HG03354 (cell line): ENCODE measurements at regions not wholly inside any gene's neighbourhood (a gene's known extent, or its start where the extent isn't known, plus 50 kb on each side); places are given as distances from the start of the nearest gene placed in this dataset.

Experiments used
- ATAC-seq: cut with Tn5 transposase; IDR thresholded peaks from one replicate; pipeline ENCODE4 v1.9.1; 2021; ENCODE audit warnings: mild to moderate bottlenecking; ENCODE audit not compliant: unreplicated experiment, poor library complexity, severe bottlenecking

GRCh38 chr5:73274121-73274520 is 101.1 kb downstream of the TMEM174 start:
- ATAC-seq = no peak

DNA sequence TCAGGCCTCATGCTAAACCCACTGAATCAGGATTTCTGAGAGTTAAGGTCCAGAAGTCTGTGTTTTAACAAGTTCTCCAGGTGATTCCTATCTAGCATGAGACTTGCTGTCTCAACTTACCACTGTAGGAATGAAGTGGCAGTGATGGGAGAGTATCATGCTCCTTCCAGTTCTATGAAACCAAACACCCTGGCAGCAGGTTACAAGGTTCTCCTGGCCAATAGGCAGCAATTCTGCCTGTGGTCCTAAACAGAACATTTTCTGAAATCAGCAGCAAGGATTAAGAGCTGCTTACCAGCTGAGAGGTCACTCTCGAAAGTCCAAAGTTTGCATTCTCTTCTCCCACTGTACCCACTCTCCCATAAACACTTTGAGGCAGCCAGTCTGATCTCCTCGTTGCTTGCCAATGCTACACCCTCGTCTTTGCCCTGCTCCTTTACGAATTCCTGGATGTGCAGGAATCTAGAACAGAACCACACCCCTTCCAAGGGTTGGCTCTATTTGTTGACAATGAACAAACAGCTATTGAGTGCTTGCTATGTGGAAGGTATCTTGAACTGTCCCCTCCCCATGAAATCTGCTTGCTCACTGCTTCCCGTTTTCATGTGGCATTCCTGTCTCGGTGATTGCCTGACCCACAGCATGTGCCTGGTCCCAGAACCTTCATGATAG is 100.5 kb downstream of the TMEM174 start:
- ATAC-seq = no peak

- no peak for ATAC-seq
Measured at GRCh38 chr5:73272351-73272750, 99.4 kb downstream of the TMEM174 start.

DNA sequence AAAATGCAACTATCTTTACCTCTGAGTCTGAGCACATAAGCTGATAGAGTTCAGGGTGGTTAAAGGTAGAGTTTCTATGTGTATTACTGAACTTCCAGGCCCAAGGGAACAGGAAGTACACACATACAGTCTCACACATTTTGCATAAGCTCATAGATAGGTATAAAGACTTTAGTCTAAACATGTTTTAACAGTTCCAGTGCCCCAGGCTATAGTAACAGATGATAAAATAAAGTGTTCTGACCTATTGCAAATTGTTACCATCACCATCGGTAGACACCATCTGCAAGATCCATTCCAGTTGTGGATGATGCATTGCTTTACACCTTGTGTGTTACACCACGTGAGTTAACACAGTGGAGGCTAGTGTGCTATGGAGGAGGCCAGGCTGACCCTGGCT is 95.8 kb downstream of the TMEM174 start:
- no peak for ATAC-seq

DNA sequence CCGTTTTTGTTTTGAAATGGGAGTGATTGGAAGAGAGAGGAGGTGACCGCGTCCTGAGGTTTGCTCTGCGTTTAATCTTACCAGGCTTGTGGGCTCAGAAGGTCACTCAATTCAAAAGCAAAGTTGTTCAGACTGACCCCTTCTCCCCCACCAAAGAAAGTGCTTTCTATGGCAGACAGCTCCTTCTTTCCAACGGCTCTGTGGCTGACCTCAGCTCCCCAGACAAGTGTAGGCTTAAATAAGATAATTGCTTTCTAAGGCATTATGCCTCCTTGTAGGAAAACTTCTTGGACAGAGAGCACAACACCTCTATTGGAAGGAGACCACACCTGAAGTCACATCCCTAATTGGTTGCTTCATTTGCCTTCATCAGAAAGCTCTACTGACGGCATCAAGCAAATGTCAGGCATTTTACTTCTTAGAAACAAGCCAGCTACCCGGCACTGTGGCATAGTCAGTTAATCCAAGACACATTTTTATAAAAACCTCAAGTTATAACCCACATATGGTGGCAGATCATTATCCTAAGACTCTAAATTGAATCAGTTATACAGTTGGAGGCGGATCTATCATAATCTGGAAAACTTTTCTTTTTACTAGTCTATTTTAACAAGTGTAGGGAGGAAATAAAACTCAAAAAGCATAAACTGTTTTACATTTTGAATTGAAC is 94.9 kb downstream of the TMEM174 start:
- ATAC-seq = no peak

DNA sequence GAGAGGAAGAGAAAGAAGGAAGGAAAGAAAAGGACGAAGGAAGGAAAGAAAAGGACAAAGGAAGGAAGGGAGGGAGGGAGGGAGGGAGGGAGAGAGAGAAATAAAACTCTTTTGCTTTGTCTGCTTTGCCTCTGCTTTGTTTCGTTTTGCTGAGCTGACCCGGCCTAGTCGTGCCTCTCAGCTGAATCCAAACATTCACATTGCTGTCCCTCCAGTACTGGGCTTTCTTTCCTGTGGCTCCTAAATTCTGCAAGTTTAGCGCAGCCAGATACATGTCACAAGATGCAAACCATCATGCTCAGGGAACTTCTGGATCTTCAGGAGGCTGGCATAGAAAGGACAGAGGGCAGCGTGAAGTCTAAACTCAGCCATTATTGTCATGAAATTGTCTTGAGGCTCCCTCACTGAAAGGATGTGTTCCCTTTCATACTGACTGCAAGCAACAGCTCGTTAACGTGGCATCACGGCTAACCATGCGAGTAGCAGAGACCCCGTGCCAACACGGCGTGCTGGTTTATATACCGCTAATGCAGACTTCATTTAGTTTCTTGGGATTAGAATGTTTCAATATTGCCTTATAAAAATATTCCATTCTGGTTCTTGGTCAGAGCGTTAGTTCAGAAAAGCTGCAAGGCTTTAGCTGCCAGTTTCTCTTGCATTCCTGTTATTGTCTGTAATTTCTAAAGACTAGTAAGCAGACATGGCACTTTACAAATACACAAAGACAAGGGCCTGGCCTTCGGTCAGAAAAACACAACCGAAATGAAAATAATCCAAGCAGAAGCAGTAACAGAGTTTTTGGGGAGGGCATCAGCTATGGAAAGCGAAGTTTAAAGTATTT is 94.2 kb downstream of the TMEM174 start:
- ATAC-seq = no peak

DNA sequence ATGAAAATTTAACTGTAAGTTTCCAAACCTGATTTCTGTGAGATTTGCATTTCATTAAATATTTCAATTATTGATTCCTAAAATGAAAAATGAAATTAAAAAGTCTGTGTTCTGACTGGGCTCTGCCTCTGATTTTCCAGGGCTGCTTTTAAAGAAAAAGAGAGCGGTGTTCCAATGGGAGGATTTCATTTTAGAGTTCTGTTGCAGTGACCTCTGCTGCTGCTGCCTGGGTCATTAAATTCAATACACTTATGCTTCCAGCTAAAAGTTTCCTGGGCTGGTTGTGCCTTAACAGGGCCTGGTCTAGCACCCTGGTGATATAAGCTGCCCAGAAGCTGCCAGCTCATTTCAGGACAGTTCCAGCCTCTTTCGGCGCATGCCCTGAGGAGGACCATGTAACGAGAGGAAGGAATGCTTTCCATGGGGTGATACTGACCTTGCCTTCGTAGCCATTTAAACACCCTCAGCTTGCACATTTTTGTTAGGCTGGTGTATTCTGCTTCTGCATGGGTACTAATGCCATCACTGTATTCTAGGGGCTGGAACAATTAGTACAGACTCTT is 93.3 kb downstream of the TMEM174 start:
- no peak for ATAC-seq

DNA sequence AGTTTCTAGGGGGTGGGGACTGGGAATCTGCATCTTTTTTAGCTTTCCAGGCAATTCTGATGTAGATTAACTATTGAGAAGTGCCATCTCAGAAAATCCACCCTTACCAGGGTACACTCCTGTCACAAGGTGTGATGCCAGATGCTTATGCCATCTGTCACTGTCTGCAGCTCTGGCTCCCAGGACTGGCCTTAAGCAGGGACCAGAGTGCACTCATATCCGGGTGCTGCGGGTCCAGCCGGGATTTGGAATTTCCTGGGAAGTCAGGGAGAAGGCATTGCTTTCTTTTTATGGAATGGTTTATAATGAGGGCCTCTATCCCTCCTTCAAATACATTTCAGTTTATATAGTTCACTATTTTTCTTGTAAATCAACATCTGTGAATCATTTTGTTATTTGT is 92.6 kb downstream of the TMEM174 start:
- no peak for ATAC-seq

- ATAC-seq = no peak
Measured at GRCh38 chr5:73264631-73265030, 91.6 kb downstream of the TMEM174 start.

DNA sequence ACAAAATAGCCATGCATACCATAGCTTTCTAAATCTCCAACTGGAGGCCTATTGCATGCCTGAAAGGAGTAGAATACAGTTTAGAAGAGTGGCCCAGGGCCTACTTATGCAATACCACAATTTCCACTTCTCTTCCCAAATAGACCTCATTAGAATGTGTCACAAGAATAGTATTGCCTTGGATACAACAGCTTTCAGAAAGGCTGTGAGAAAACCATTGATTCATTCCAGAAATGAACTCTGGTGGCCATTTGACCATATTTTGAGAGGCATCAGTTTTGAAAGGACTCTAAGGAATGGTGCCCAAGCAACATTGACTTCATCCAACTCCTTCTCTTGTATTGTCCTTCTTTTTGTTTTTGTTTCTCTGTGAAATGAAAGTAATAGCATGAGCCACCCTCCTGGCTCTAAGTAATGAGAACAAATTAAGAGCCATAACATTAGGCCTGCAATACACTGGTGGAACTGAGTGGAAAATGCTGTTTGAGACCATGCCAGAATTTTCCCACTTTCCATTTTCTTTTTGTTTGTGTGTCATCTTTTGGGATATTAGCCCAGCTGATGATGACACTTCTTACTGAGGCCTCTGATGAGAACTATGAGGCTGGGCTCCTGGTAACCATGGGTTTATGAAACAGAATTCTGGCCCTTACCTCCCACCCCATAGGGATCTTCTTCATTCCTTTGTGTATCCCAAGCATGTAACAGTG is 90.2 kb downstream of the TMEM174 start:
- ATAC-seq = no peak

GRCh38 chr5:73256862-73257261 is 83.9 kb downstream of the TMEM174 start:
- no peak for ATAC-seq

DNA sequence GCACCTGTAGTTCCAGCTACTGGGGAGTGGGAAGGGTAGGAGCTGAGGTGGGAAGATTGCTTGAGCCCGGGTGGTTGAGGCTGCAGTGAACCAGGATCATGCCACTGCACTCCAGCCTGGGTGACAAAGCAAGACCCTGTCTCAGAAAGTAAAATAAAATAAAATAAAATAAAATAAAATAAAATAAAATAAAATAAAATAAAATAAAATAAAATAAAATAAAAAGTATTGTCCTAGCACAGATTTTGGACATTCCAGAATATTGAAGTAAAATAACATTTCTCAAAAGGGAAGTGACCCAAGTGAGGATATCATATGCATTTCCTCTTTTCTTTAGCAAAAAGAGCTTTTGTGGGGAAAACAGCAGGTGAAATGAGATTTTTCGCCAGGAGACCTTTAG is 83.5 kb downstream of the TMEM174 start:
- ATAC-seq = no peak

- ATAC-seq = no peak
Measured at GRCh38 chr5:73256012-73256411, 83.0 kb downstream of the TMEM174 start.

DNA sequence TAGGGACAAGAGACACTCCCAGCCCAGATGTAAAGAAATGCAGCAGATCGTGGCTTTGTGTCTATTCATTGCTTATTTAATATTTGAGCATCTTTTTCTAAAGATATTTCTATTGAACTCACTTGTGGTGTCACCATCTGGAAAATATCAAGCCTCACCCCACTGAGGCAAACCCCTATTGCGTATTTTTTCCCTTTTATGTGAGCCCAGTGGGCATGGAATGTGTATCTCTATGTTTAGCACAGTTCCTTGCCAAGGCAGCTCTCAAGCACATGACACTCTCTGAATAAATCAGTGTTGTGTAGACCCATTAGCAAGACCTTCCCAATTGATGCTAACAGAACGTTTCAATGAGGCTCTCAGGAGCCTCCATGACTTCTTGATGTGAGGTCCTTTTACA is 81.6 kb downstream of the TMEM174 start:
- ATAC-seq = no peak

GRCh38 chr5:73253047-73253660 is 80.2 kb downstream of the TMEM174 start:
- ATAC-seq = no peak

DNA sequence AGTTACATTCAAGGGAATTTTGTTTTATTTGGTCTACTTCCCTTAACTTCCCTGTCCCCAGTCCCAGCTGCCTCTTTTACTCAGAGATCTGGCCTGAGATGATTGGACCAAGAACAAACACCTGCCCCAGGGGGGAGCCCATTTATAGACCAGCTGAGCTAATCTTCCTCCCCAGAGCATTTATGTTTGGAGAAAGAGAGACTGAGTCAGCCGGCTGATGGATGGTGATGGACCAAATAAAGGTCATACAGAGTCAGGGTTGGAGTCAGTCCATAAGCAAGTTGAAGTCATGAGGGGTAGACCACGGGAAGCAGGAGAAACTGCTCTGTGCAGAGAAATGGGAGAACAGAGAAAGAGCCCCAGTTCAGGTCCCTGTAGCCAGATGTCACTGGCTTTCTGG is 77.7 kb downstream of the TMEM174 start:
- ATAC-seq = no peak

DNA sequence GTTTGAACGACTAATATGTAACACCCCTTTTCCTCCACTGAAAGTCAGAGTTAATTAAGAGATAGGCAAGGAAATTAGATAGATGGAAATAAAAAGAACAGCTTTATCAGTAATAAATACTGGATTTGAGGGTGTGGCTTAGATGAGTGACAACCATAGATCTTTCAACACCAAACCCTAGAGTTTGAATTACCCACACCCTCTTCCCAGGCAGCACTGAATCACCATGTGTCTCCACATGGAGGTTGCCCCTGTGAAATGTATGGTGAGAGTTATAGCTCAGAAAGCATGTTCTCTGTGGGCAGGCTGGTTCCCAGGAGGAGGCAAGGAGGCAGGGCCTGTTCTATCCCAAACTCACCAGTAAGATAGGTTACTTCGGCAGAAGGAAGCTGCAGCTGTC is 69.7 kb downstream of the TMEM174 start:
- ATAC-seq = no peak

DNA sequence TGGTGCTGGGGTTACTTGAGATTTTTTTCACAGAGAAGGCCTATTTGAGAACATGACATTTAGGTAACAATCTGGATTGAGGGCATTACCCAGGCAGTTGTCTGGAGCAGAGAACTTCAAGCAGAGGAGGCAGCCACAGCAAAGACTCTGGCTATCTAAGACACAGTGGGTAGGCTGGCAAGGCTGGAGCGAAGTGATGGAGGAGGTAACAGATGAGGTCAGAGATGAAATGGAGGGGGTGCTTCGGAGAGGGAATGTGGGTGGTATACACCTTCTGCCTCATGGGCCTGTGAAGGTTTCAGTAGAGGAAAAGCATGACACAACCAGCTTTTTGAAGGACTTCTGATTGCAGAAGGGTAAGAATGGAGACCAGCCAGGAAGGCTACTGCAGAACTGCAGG is 65.9 kb downstream of the TMEM174 start:
- ATAC-seq = no peak

- ATAC-seq = no peak
Measured at GRCh38 chr5:73236541-73237128, 63.6 kb downstream of the TMEM174 start.
